OCI-LY7 (cell line): ENCODE measurements at regions not wholly inside any gene's neighbourhood (a gene's known extent, or its start where the extent isn't known, plus 50 kb on each side); places are given as distances from the start of the nearest gene placed in this dataset.

Source experiments
- BruUV-seq: library from RNA; stranded (reverse); fragments of 400-500 nt; replicated peaks from 2 replicates; lab custom pipeline; 2021; lab: Mats Ljungman, UMichigan
- CTCF ChIA-PET: fragments of 300-600 bp; sonication (Branson Sonifier 250); formaldehyde crosslinking; loops from one replicate; lab custom pipeline; 2022; ENCODE audit warnings: antibody characterized with exemption; ENCODE audit not compliant: unreplicated experiment; lab: Charles Lee
- POLR2A ChIA-PET: fragments of 300-600 bp; sonication (Branson Sonifier 250); formaldehyde crosslinking; loops from one replicate; lab custom pipeline; 2022; ENCODE audit warnings: antibody characterized with exemption; lab: Charles Lee
- DNase-seq: peaks from one replicate; pipeline ENCODE4 v3.0.0-alpha.2; 2015; ENCODE audit warnings: low spot score
- H2AFZ ChIP-seq: fragments of 200-600 bp; sonication (generic), shearing (Covaris generic); 2 replicates; pipeline ENCODE4 v1.6.1; 2014; ENCODE audit warnings: mild to moderate bottlenecking, antibody characterized with exemption, low read length, moderate library complexity
- H3K27ac ChIP-seq: fragments of 200-600 bp; sonication (generic); 2 replicates; pipeline ENCODE4 v1.5.1; 2014; ENCODE audit warnings: mixed run types, low read depth, mild to moderate bottlenecking, moderate library complexity, low read length, inconsistent platforms; ENCODE audit not compliant: poor library complexity, severe bottlenecking
- H3K36me3 ChIP-seq: fragments of 200-600 bp; sonication (generic); 2 replicates; pipeline ENCODE4 v1.6.1; 2014; ENCODE audit warnings: mild to moderate bottlenecking, antibody characterized with exemption, low read length, moderate library complexity, mixed read lengths; ENCODE audit not compliant: insufficient read depth
- H3K4me1 ChIP-seq: fragments of 200-600 bp; sonication (generic); 2 replicates; pipeline ENCODE4 v1.5.1; 2014; ENCODE audit warnings: mild to moderate bottlenecking, low read length; ENCODE audit not compliant: insufficient read depth, poor library complexity, severe bottlenecking
- H3K4me2 ChIP-seq: fragments of 200-600 bp; sonication (generic); 2 replicates; pipeline ENCODE4 v1.6.1; 2014; ENCODE audit warnings: mild to moderate bottlenecking, low read length
- H3K4me3 ChIP-seq: fragments of 200-600 bp; sonication (generic); 2 replicates; pipeline ENCODE4 v1.5.1; 2014; ENCODE audit warnings: mild to moderate bottlenecking, low read depth, low read length; ENCODE audit not compliant: poor library complexity, severe bottlenecking
- H3K79me2 ChIP-seq: fragments of 200-600 bp; sonication (generic); 2 replicates; pipeline ENCODE4 v1.6.1; 2016; ENCODE audit warnings: low read depth, mild to moderate bottlenecking, low read length, moderate library complexity, mixed read lengths; ENCODE audit not compliant: insufficient read depth
- H3K9me2 ChIP-seq: fragments of 200-600 bp; sonication (generic); 2 replicates; pipeline ENCODE4 v1.6.1; 2016; ENCODE audit warnings: mild to moderate bottlenecking, low read length, mixed read lengths; ENCODE audit not compliant: insufficient read depth
- H3K9me3 ChIP-seq: fragments of 200-600 bp; sonication (generic); 2 replicates; pipeline ENCODE4 v1.6.1; 2014; ENCODE audit warnings: mild to moderate bottlenecking, mixed run types, low read length, mixed read lengths
- H4K20me1 ChIP-seq: fragments of 200-600 bp; sonication (generic); 2 replicates; pipeline ENCODE4 v1.6.1; 2014; ENCODE audit warnings: mild to moderate bottlenecking, antibody characterized with exemption, low read length, moderate library complexity, mixed read lengths; ENCODE audit not compliant: insufficient read depth
- CTCF ChIP-seq: fragments of 200-600 bp; sonication (generic); conservative IDR thresholded peaks from 2 replicates; pipeline ENCODE4 v1.5.1; 2014; ENCODE audit warnings: mild to moderate bottlenecking, antibody characterized with exemption, low read length, moderate library complexity, mixed read lengths
- EZH2phosphoT487 ChIP-seq: fragments of 200-600 bp; sonication (generic); IDR thresholded peaks from 2 replicates; pipeline ENCODE4 v1.6.1; 2018; ENCODE audit warnings: low read depth, borderline replicate concordance, mild to moderate bottlenecking, mixed run types, antibody characterized with exemption, low read length, moderate library complexity, mixed read lengths
- intact Hi-C: fragments of 100-400 bp; cut with micrococcal nuclease; formaldehyde crosslinking; loops from one replicate; pipeline ENCODE4 v1.10.0; 2022; ENCODE audit not compliant: unreplicated experiment

DNA sequence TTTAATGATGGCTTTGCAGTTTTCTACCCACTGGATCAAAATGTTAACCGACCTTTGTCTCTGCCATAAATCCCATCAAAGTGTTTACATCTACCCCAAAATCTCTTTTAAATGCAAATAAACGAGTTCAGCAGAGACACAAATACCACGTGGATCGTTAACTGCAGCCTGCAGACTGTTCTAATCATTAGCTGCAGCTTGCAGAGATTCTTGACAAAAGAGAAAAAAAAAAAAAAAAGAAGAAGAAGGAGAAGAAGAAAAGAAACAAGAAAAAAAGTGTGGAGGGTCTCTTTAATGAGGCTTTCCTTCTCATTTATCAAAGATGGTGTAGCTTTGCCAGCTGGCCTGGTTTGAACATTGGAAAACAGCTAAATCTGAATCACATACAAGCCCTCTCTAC lies 275.7 kb downstream of the NEDD1 start:
- intact Hi-C loops: no loop called here
- no TSS peak for BruUV-seq
- no peak for TF ChIP-seq EZH2phosphoT487
- no peak for TF ChIP-seq CTCF

GRCh38 chr12:97184127-97184773 lies 277.2 kb downstream of the NEDD1 start:
- H3K9me2 ChIP-seq: no peaks in the 10 kb centered on the region
- ChIA-PET POLR2A (no interaction called here), CTCF (no interaction called here)
- no peak overlapping the region for H3K27ac ChIP-seq
- no peaks in the 10 kb centered on the region for H3K4me1 ChIP-seq
- no peak overlapping the region for H3K4me2 ChIP-seq
- no peak overlapping the region for H2AFZ ChIP-seq
- H4K20me1 ChIP-seq: no peaks in the 10 kb centered on the region
- no peaks in the 10 kb centered on the region for H3K79me2 ChIP-seq
- no peak overlapping the region for H3K4me3 ChIP-seq
- no peaks in the 10 kb centered on the region for H3K9me3 ChIP-seq
- no TSS peak for BruUV-seq
- DNase-seq: no peak
- TF ChIP-seq EZH2phosphoT487 (no peak), CTCF (no peak)
- no peaks in the 10 kb centered on the region for H3K36me3 ChIP-seq
- intact Hi-C loops: no loop called here

More for the DNA sequence above, 275.7 kb downstream of the NEDD1 start:
- Histone ChIP-seq H4K20me1 (no peaks in the 10 kb centered on the region), H3K27ac (no peak overlapping the region), H3K4me1 (no peaks in the 10 kb centered on the region), H3K79me2 (no peaks in the 10 kb centered on the region), H3K9me3 (no peaks in the 10 kb centered on the region), H3K36me3 (no peaks in the 10 kb centered on the region), H3K4me3 (no peak overlapping the region), H3K4me2 (no peak overlapping the region), H3K9me2 (no peaks in the 10 kb centered on the region), H2AFZ (no peak overlapping the region)
- no peak for DNase-seq
- CTCF ChIA-PET: no interaction called here
- POLR2A ChIA-PET: no interaction called here

- H3K4me2 ChIP-seq: no peak overlapping the region
These were observed 277.0 kb upstream of the RMST start for GRCh38 chr12:97185567-97185966.

More at GRCh38 chr12:97185567-97185966, 277.0 kb upstream of the RMST start:
- Histone ChIP-seq H3K4me1 (no peaks in the 10 kb centered on the region), H3K9me2 (no peaks in the 10 kb centered on the region), H3K79me2 (no peaks in the 10 kb centered on the region), H3K36me3 (no peaks in the 10 kb centered on the region), H2AFZ (no peak overlapping the region), H3K9me3 (no peaks in the 10 kb centered on the region), H3K4me3 (no peak overlapping the region), H4K20me1 (no peaks in the 10 kb centered on the region), H3K27ac (no peak overlapping the region)
- TF ChIP-seq CTCF (no peak), EZH2phosphoT487 (no peak)
- DNase-seq: no peak
- ChIA-PET POLR2A (no interaction called here), CTCF (no interaction called here)
- intact Hi-C loops: no loop called here
- no TSS peak for BruUV-seq
